Umbilical cord (tissue), 1 donor: ENCODE measurements at regions not wholly inside any gene's neighbourhood (a gene's known extent, or its start where the extent isn't known, plus 50 kb on each side); places are given as distances from the start of the nearest gene placed in this dataset.

Experiments
- DNase-seq: peaks from one replicate; pipeline ENCODE4 v3.0.0-alpha.2; 2015; ENCODE audit warnings: low spot score

DNA sequence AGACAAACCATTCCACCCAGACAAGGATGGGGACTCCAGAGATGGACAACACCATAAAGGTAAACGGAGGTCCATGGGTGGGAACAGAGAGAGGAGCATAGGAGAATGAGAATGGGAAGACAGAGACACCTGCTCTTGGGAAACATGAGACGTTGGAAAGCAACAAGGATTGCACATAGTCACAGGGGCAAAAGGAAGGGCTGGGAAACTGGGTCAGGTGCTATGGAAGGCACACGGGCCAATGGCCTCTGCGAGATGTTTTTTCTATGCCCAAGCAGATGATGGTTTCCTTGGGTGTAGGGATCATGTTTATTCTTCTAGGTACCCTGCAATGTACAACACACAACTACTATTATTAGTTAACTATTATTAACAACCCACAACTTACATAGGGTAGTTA lies 143.6 kb upstream of the AGAP1 start:
- no peak for DNase-seq

DNA sequence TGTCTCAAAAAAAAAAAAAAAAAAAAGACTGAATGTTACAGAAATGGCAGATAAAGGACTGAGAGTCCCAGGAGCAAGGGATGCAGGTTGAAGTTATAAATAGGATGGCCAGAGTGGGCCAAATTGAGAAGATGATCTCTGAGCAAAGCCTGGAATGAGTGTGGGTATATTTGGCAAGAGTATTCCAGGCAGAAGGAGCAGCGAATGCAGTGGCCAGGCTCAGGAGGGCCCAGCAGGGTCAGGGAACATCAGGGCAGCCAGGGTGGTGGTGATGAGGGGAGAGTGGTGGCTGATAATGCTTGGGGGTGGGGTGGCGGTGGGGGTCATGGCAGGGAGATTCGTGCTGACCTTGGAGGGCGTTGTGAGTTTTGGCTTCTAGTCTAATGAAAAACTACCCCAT lies 141.3 kb upstream of the AGAP1 start:
- DNase-seq: no peak

DNA sequence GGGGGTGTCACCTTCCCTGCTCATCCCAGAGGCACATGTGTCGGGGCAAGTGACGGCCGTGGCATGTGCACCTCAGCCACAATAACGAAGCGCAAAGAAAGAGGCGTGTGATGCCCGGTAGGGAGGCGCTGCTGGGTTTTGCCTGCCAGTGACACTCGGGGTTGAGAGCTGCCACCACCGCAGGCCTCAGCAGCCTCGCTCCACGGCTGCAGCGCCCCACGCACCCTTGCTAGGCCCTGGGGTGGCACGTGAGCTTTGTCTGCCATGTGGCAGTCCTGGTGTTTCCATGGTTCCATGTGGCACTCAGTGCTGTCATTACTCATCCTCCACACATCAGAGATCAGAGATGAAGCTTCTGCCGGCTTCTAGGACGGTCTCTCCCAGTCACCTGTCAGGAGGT lies 136.0 kb upstream of the AGAP1 start:
- DNase-seq: no peak

DNA sequence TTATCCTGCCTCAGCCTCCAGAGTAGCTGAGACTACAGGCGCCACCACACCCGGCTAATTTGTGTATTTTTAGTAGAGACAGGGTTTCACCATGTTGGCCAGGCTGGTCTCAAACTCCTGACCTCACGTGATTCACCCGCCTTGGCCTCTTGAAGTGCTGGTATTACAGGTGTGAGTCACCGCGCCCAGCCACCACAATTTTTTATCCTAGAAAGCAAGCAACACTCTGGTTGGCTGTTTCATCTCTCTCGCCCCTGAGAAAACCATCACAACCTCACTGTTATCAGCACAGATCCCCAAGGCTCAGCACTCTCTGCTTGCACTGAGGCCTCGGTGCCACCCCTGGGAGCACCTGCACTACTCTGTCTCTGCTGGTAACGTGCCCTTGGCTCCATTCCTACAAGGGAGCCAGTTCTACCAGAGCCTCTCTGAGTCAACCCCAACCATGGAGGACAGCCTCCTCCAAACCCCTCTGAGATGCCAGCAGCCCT lies 134.8 kb upstream of the AGAP1 start:
- DNase-seq: no peak

DNA sequence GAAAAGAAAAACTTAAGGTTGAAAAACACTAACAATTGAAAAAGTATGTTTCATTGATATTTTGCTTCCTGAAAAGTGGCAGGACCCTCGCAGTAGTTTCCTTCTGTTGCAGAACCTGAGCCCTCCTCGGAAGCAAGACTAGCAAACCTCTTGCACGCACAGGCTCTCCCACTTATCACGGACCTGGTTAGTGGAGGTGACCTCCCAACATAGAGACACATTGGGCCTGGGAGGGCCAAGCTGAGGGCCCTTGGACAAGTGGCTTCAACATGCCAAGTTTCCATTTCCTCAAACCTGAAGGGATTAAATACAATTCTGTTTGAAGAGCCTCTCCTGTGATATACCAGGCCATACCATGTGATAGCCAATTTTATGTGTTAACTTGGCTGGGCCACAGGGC lies 133.4 kb upstream of the AGAP1 start:
- no peak for DNase-seq

GRCh38 chr2:235365743-235366142 lies 128.1 kb upstream of the AGAP1 start:
- DNase-seq: no peak

DNA sequence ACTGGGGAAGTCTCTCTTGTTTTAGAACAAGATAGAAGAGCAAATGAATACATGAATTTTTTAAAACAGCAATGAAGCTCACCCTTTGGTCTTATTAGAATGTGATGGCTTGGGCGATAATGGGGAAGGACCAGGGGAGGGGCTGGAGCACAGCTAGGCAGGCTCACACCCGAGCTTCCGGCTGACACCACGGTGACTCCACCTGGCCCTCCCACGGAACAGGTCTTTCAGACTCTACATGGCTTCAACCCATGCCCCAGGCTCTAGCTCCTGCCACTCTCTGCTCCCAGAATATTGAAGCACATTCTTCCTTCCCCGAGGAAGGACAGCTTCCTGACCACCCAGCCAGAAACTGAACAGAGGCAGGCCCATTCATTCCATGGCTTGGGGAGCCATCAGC lies 127.5 kb upstream of the AGAP1 start:
- DNase-seq: no peak

GRCh38 chr2:235366807-235367206 lies 127.0 kb upstream of the AGAP1 start:
- no peak for DNase-seq

- DNase-seq: no peak
Measured at GRCh38 chr2:235371018-235371417, 122.8 kb upstream of the AGAP1 start.

DNA sequence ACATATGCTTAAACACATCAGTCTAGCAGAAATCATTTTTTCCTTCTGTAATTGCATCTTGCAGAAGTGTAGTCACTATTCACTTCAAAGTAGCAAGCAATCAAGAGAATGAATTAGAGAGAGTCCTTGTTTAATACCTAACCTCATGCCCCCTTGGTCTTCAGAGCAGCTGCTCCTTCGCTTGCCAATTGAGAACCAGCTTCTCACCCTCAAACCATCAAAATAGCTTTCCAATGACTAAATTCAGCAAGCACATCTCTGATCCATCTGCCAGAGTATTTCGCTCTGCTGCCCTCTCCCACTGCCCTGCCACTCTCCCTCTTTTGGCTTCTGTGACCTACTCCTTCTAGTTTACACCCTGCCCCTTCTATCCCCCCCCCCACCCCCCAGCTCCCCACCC lies 120.7 kb upstream of the AGAP1 start:
- DNase-seq: no peak

DNA sequence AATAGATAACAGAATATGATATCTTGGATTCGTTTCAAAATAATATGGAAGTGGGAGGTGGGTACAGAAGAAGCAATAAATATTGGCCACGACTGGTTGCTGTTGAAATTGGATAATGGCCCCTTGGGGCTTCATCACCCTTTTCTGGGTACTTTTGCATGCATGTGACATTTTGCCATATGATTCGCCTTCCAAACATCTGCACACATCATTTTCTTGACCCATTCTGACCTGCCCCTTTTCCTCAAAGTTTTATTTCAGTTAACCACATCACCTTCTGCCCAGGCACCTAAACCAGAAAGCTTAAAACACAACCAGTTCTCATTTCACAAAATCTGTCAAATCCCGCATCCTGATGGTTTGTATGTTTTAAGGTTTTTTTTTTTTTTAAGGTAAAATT lies 116.7 kb upstream of the AGAP1 start:
- DNase-seq: no peak

DNA sequence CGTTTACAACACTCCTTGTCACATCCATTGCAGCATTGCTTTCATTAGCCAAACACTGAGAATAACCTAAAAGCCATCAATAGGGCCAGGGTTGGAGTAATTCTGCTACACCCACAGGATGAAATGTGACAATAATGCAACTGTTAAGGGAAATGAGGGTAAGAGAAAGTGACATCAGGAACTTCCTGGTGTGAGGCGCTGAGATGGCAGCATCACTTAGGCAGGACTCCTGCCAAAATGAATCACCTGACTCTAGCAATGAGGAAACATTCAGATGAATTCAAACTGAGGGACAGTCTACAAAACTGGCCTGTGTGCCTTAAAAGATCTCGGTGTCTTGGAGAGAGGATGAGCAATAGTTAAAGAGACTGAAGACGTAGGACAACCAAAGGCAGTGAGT lies 115.6 kb upstream of the AGAP1 start:
- no peak for DNase-seq

- no peak for DNase-seq
Measured at GRCh38 chr2:235378944-235379343, 114.9 kb upstream of the AGAP1 start.

DNA sequence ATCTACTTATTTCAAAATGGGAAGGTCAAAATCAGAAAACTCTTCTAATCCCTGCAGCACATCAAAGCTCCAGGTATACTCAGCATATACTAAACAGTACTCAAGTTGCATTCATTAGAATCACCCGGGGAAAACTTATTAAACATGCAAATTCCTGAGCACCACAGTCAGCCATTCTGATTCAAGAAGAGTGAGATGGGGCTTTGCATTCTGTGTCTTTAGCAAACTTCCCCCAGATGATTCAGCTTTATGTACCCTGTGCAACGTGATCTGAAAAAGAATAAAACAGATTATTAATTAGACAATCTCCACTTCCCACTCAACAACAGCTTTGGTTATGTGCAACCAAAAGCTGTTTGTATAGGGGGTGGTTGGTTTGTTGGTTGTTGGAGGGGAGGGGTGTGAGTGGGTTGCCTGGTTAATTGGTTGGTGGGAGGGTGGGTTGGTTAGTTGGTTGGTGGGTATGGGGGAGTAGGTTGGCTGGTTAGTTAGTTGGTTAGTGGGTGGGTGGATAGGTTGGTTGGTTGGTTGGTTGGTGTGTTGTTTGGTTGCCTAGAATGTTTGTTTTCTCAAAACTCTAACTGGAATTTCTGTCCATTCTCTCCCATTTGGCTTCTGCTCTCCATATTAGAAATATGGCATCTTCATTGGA lies 112.5 kb upstream of the AGAP1 start:
- no peak for DNase-seq

DNA sequence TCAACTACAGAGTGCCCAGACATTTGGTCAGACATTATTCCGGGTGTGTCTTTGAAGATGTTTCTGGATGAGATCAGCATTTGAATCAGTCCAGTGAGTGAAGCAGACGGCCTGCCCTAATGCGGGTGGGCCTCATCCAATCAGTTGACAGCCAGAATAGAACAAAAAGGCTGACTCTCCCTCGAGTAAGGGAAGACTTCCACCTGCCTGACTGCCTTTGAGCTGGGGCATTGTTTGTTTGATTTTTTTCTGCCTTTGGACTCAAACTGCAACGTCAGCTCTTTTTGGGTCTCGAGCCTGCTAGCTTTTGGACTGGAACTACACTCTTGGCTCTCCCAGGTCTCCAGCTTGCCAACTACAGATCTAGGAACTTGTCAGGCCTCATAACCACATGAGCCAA lies 111.7 kb upstream of the AGAP1 start:
- DNase-seq: no peak

DNA sequence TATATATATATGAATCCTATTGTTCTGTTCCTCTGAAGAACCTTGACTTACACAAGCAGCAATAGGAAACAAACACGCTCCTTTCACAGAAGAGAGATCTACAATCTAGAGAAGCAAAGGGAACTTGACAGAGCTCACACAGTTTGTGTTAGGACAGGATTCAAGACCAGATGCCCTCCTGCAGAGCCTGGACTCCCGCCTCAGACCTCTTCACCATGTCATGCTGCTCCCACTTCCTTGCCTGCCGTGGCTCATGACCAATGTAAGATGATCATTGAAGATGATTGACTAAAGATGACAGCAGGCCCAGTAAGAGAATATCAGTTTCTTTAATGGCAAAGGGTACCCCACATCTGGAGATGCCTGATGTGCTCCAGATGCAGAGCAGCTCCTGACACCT lies 111.2 kb upstream of the AGAP1 start:
- no peak for DNase-seq

- DNase-seq: no peak
Measured at GRCh38 chr2:235383272-235383843, 110.5 kb upstream of the AGAP1 start.

GRCh38 chr2:235384624-235385023 lies 109.2 kb upstream of the AGAP1 start:
- DNase-seq: no peak

DNA sequence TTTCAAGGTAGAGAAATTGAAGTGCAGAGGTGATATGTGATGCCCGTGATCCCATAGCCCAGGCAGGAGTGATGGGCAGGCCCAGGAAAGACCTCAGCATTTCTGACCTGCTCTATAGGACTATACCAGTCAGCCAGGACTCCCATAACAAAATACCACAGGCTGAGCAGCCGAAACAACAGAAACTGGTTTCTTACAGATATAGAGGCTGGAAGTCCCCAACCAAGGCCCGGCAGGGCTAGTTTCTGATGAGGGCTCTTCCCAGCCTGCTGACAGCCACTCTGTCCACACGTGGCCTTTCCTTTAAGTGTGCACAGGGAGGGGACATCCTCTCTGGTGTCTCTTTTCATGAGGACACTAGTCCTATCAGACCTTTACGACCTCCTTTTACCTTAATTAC lies 104.2 kb upstream of the AGAP1 start:
- no peak for DNase-seq

GRCh38 chr2:235390108-235390815 lies 103.6 kb upstream of the AGAP1 start:
- DNase-seq: no peak

DNA sequence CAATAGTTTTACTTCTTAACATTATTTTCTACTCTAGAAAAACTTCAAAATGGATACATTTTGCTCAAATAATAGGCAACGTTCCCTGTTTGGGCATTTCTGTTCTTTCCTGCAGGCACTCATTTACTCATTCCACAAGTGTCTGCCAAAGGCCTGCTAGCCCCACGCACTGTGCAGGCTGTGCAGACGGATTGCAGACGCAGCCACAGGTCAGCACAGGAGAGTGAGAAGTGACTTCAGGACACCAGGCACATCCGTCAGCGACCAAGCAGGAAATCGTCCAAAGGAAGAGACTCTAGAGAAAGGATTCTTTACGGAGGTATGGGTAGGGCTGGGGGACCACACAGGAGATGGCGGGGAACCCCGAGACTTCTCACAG lies 103.0 kb upstream of the AGAP1 start:
- DNase-seq: no peak

- no peak for DNase-seq
Measured at GRCh38 chr2:235391921-235392615, 101.8 kb upstream of the AGAP1 start.
